UCSD-AML1 (cell line): ENCODE measurements at regions not wholly inside any gene's neighbourhood (a gene's known extent, or its start where the extent isn't known, plus 50 kb on each side); places are given as distances from the start of the nearest gene placed in this dataset.

ENCODE experiments used
- DNase-seq: peaks from one replicate; lab custom pipeline; 2025; ENCODE audit not compliant: unreplicated experiment; lab: John Stamatoyannopoulos, UW

DNA sequence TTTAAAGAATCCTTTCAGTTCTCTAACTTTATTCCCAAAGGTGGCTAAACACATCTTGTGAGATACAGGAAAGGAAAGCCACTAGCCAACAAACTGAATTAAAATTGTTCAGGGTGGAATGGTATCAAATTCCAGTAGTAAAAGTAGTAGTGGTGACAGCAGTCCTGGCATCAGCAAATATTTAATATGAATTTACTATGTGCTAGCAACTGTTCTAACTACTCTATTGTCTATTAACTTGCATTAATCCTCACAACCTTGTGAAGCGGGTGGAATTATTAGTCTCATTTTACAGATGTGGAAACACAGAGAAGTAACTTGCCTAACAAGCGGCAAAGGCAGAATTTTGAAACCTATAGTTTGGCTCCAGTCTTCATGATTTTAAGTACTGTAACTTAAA, 130.1 kb downstream of the KLF12 start:
- DNase-seq = no peak

DNA sequence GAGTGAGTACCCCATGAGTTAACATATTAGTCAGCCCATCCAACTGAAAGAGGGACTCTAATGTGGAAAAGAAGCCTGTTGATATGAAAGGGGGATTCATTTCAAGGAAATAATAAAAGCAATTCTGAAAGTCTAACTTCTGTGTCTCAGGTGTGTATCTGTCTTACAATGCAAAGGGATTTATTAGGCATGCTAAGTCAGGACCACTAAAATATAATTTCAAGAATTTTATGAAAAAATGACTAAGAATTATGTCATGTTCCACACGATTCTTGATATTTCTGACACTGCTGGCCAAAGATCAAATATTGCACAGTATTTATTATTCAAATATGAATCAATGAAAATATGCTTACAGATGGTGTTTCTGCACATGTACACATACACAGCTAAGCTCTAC, 130.8 kb downstream of the KLF12 start:
- DNase-seq = no peak

DNA sequence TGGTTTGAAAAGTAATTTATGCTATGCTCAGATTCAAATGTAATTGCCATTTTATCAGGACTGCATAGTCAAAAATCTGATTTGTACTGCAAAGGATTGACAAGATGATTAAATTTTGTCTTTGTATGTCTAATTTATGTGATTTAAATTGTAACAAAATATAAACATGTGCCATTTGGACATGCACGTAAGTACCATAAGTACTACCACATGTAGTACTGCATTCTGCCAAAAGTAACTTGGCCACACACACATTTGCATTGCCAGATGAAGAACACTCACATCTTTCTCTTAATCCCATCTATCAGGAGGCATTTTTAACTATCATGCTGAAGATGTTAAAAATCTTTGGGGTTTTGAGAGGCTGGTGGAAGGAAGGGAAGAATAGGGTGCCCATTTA, 133.3 kb downstream of the KLF12 start:
- DNase-seq = no peak

GRCh38 chr13:73998631-73999030, 135.6 kb downstream of the KLF12 start:
- no peak for DNase-seq

DNA sequence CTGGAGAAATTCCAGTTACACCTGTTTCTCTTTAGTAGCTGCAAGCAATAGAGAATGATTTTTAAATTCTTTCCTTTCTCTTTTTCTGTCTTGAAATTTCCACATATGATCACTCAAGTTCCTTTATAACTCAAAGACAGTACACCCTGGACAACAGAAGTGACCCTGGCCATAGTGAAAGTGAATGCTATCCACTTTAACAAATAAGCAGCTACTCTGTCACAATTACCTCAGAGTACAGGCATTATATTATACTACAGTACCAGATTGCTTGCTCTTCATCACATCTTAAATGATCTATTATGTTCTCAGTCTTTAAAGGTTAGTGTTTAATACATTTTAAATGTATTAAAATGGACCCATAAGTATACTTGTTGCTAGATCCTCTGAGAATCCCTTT, 136.2 kb downstream of the KLF12 start:
- no peak for DNase-seq

DNA sequence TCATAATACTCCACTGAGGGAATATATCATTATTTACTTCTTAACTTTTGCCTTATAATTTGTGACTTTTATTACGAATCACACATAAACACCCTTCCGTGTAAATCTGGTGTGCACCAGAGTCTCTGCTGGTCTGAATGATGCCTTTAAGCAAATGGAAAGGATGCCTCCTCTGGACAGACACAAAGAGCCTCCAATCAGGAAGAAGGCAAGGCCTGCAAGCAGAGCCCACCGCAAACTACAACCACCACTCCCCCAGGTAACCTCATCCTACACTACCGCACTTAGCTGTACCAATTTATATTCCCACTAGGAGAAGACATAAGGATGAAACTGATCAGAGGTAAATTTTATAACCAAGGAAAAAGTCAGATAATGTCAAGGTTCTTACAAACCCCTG, 137.6 kb downstream of the KLF12 start:
- DNase-seq = no peak

DNA sequence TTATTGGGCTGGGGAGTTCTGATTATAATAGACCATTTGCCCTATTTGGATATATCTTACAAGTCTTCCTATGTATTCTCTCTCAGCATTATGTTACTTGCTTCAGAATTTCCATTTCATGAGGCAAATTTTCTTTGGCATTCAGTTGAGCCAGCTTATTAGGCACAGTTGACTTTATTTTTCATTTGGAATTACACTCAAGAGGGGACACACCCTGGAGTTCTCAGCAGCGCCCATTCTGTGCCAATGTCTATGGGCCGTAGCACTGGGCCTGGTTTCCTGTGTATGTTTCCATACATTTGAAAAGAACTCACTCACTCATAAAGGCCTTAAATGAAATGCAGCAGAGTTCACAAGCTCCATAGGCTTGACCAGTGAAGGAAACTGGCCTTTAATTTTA, 138.5 kb downstream of the KLF12 start:
- no peak for DNase-seq

DNA sequence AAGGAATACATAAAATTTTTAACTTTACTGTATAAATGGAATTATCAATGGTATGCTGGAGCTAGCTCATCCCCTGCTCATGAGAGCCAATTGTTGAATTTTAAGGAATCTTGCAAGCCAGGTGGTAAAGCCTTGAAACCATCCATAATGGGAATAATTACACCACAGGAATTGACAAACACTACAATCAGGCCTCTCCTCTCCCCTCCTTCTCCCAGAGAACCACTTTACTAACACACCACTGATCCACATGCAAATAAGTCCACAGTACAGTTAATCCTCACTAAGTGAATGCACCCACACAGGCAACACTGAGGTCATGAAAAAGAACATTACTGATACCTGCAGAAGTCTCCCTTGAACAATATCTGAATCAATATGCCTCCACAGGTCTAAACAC, 140.5 kb downstream of the KLF12 start:
- no peak for DNase-seq

DNA sequence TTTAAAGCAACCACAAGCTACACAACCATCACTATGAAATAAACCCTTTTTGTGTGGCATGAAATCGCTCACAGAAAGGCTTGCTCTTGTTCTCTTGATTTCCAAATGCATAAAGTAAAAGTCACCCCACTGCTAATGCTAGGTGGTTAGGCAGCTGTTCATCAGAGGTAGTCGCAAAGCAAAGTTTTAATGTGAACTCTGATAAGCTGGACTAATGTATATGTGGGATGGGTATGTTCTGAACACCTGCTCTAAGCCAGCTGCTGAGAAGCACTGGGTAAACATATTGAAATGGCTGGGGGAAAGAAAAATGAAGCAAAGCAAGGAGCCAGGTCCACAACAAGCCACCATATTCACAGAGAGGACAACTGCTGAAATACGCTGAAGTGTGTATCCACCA, 142.3 kb downstream of the KLF12 start:
- DNase-seq = no peak

DNA sequence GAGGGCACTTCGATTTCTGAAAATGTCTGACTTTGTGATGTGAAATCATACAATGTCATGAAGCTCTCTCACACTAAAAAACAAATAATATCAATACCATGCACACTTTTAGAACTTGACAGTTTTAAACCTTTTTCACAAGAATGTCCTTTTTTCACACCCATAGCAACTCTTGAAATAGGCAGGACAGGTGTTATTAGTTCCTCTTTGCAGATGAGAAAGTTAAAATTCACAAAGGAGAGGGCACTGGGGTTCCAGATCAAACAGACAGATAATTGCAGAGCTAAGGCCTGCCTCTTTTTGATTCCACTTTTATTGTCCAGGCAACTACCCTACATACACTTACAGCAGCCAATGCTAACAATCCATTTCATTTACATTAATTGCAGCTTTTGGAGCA, 142.8 kb downstream of the KLF12 start:
- DNase-seq = no peak

DNA sequence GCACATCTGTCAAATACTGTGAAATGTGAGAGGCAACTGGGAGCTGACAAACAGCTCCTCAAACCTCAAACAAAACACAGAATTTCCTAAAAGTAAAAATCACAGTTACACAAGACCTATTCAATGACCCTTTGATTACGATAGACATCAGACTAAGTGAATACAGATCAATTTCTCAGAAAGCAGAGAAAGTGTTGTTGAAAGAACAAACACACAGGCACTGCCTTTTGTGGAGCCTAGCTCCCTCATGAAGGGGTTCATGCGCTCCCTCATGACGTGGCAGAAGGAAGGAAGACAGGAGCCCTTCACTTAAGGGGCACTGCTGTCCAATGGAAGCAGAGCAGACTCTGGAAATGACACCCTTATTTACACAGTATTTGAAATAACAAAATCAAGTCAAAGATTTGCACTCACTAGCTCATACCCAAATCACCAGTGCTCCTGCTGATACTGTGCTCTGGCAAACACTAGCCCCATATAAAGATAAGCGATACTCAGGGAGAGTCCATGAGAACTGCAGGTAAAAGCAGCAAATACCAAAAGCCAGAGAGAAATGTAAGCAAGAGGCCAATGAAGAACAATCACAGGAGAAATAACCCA, 144.9 kb downstream of the KLF12 start:
- DNase-seq = no peak

- DNase-seq = no peak
Observed at GRCh38 chr13:73988461-73988860, 145.7 kb downstream of the KLF12 start.

DNA sequence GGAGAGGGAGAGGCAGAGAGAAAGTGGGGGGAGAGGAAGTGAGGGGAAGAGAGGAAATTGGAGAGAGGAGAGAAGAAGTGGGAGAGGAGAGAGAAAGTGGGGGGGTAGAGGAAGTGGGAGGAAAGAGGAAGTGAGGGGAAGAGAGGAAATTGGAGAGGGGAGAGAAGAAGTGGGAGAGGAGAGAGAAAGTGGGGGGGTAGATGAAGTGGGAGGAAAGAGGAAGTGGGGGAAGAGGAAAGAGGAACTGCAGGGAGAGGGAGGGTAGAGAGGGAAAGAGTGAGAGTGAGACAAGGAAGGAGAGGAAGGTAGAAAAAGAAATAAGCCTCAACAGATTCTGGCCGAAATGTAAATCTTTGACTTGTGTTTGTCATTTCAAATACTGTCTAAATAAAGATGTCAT, 146.6 kb downstream of the KLF12 start:
- no peak for DNase-seq

DNA sequence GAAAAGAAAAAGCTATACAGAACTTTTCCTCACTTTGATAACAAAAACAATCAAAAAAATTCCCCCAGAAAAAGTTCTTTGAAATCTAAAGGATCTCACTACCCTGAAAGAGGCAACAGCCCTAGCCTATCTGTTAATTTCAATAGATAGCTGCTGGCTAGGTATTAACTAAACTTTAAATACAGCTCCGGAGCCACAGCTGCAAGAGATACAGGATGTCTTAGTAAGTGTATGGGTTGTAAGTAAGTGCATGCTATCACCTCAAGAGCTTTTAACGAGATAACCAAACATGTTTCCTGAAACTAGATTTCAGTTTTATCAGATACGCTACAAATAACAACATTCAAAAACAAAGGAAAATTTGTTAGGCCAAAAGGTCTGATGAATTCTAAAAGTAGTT, 148.4 kb downstream of the KLF12 start:
- DNase-seq = no peak

DNA sequence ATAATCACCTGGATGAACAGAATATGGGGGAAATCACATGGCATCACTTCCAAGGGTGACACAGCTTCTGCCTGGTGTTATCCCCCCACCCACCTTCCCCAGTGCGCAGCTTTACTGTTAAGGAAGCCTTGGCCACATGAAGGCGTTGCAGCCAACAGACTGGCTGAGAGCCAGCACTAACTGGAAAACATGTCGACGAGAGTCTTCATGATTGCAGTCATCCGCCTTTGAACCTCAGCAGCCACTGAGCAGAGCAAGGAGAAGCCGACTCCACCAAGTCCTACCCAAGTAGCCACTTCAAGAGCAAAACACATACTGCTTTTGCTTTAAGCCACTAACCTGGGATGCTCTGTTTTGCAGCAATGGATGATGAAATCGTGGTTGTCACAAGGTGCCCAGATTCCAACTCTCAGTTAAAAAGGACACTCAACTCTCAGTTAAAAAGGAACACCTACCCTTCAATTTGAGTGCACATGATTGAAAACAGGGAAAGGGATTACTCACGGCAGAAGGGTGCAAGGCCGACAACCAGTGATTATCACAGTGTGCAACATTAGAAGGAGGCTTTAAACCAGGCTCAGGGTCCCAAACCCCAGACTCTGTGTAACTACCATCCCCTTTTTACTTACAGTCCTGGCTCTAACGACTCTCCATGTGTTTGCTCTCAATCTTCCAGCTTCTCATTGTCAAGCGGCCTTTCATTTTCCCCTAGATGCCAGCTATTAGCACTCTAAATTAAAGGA, 149.1 kb downstream of the KLF12 start:
- no peak for DNase-seq

DNA sequence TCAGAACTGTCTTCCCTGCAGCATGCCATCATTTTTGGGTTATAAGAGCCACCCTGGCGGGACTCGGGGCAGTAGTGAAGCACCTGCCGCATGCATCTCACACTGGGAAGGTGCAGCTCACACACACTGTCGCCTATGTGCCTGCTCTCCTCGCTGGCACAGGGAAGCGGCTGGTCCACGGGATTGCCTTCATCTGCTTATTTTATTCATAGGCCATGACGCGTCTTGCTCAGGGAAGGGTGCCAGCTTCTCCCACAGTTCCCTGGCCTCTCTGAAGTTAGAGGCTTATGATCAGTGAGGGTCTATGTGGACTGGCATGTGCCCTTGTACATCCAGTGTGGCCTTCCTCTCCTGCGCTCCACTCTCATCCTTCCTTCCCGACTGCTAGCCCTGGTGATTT, 150.0 kb downstream of the KLF12 start:
- DNase-seq = no peak

GRCh38 chr13:73983109-73983508, 151.1 kb downstream of the KLF12 start:
- DNase-seq = no peak

DNA sequence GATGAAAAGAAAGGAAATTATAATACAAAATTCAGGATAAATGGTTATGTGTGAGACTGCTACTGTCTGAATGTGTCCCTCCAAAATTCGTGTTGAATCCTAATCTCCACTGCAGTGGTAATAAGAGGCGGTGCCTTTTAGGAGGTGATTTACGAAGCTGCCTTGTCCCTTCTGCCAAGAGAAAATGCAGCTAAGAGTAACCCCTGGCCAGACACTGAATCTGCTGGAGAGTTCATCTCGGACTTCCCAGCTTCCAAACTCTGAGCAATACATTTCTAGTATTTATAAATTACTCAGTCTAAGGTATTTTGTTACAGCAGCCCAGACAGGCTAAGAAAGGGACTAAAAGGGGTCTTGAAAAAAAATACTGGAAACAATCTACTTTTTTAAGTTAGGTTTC, 152.6 kb downstream of the KLF12 start:
- no peak for DNase-seq

GRCh38 chr13:73975767-73976166, 158.4 kb downstream of the KLF12 start:
- DNase-seq = no peak

GRCh38 chr13:73974051-73974450, 160.2 kb downstream of the KLF12 start:
- no peak for DNase-seq

- DNase-seq = no peak
Observed at GRCh38 chr13:73973156-73973555, 161.0 kb downstream of the KLF12 start.

DNA sequence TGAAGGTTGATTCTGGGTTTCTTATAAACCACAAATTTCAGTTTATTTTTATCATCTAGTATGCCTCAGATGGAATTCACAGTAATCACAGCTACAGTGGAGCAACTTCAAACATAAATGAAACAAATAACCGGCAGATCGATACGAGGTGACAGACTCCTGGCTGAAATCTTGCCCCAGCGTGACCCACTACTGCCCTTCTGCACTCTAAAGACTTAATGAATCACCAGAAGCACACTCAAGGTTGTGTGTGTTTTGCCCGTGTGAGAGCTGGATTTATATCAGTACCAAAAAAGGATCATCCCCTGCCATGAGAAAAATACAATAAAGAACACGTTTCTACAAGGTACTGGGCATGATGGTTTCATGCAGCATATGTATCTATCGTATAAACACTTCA, 161.7 kb downstream of the KLF12 start:
- no peak for DNase-seq

GRCh38 chr13:73971481-73971880, 162.7 kb downstream of the KLF12 start:
- DNase-seq = no peak
